Aorta (tissue), 5 donors: ENCODE measurements at regions not wholly inside any gene's neighbourhood (a gene's known extent, or its start where the extent isn't known, plus 50 kb on each side); places are given as distances from the start of the nearest gene placed in this dataset.

Source experiments
- ATAC-seq: fragments of 200-7000 bp; cut with Tn5 transposase; one replicate; pipeline ENCODE4 v1.9.1; 2022; ENCODE audit warnings: moderate library complexity; ENCODE audit not compliant: low FRiP score
- DNase-seq, 2 donors: peaks; one replicate each; pipeline ENCODE4 v3.0.0-alpha.2; 2020
- H3K27ac ChIP-seq, 2 donors: one replicate each; pipeline ENCODE4 v1.5.1; 2013; ENCODE audit warnings: low read length in 2 of 2, mild to moderate bottlenecking in 2 of 2, moderate library complexity in 2 of 2, control low read depth in 1 of 2, inconsistent platforms in 1 of 2, low read depth in 1 of 2
- H3K27me3 ChIP-seq, 2 donors: one replicate each; pipeline ENCODE4 v1.6.1; 2013; ENCODE audit warnings: control low read depth in 1 of 2, low read length in 1 of 2, mild to moderate bottlenecking in 1 of 2, moderate library complexity in 1 of 2; ENCODE audit not compliant: insufficient read depth in 2 of 2, control insufficient read depth in 1 of 2
- H3K36me3 ChIP-seq, 2 donors: one replicate each; pipeline ENCODE4 v1.6.1; 2013; ENCODE audit warnings: control low read depth in 1 of 2, low read length in 1 of 2, mild to moderate bottlenecking in 1 of 2; ENCODE audit not compliant: insufficient read depth in 2 of 2, control insufficient read depth in 1 of 2
- H3K4me1 ChIP-seq, 2 donors: one replicate each; pipeline ENCODE4 v1.6.1; 2013; ENCODE audit warnings: low read length in 2 of 2, control low read depth in 1 of 2, mild to moderate bottlenecking in 1 of 2, moderate library complexity in 1 of 2; ENCODE audit not compliant: insufficient read depth in 2 of 2, control insufficient read depth in 1 of 2
- H3K4me3 ChIP-seq, 2 donors: one replicate each; pipeline ENCODE4 v1.5.1; 2013; ENCODE audit warnings: low read length in 2 of 2, control low read depth in 1 of 2, mild to moderate bottlenecking in 1 of 2
- H3K9me3 ChIP-seq: one replicate; pipeline ENCODE4 v1.6.1; 2013; ENCODE audit warnings: mild to moderate bottlenecking, low read length; ENCODE audit not compliant: control insufficient read depth
- WGBS, 2 donors: extraction: QIAGEN DNeasy Blood & Tissue Kit; methylation state at CpG; one replicate each; pipeline ENCODE4 v1.1.7; 2013; 5-methylcytosine and 5-hydroxymethylcytosine counted together
- intact Hi-C, 2 donors: fragments of 100-400 bp; cut with DNase I; formaldehyde crosslinking; loops; one replicate each; pipeline versions ENCODE4 v1.14.2 to v1.15.0; 2022
- donor health status: healthy with polysubstance abuse.
- donor health status: Bipolar disorder and iron deficiency.
- donor health status: DM: no; HTN: no; CAD: no.
- donor health status: DM: no; HTN: no; CAD: no.
- donor health status: DM: yes; HTN: yes; CAD: no.

- no peaks in the 10 kb centered on the region for H3K36me3 ChIP-seq
- no peak for DNase-seq
- no peak overlapping the region for H3K4me3 ChIP-seq
- ATAC-seq: no peak
- intact Hi-C loops: no loop called here
- WGBS, 2 donors: 93 to 95% methylated on average over 3 of the region's 3 CpGs
- no peak overlapping the region for H3K27ac ChIP-seq
- H3K9me3 ChIP-seq: peaks cover 2% of the 10 kb centered on the region
- no peaks in the 10 kb centered on the region for H3K27me3 ChIP-seq
- H3K4me1 ChIP-seq: no peaks in the 10 kb centered on the region
Measured at GRCh38 chr3:40677749-40678148, 153.0 kb downstream of the ZNF621 start.

GRCh38 chr3:40679290-40679689 is 154.5 kb downstream of the ZNF621 start:
- 95 to 98% methylated on average over 4 of the region's 4 CpGs for WGBS, 2 donors
- Histone ChIP-seq H3K4me1 (no peaks in the 10 kb centered on the region), H3K27me3 (no peaks in the 10 kb centered on the region), H3K4me3 (no peak overlapping the region), H3K36me3 (no peaks in the 10 kb centered on the region), H3K27ac (no peak overlapping the region), H3K9me3 (peaks cover 2% of the 10 kb centered on the region)
- no peak for DNase-seq
- ATAC-seq: no peak
- intact Hi-C loops: no loop called here

- WGBS, 2 donors: 57 to 59% methylated on average over 3 of the region's 3 CpGs
- Histone ChIP-seq H3K36me3 (no peaks in the 10 kb centered on the region), H3K4me1 (no peaks in the 10 kb centered on the region), H3K27ac (no peak overlapping the region), H3K4me3 (no peak overlapping the region), H3K9me3 (no peaks in the 10 kb centered on the region), H3K27me3 (no peaks in the 10 kb centered on the region)
- DNase-seq (no peak), ATAC-seq (no peak)
- intact Hi-C loops: no loop called here
Measured at GRCh38 chr3:40680685-40681657, 156.2 kb downstream of the ZNF621 start.

GRCh38 chr3:40681658-40682055 is 156.9 kb downstream of the ZNF621 start:
- DNase-seq (no peak), ATAC-seq (no peak)
- H3K4me1 ChIP-seq: no peaks in the 10 kb centered on the region
- intact Hi-C loops: no loop called here
- H3K27ac ChIP-seq: no peak overlapping the region
- no peaks in the 10 kb centered on the region for H3K36me3 ChIP-seq
- 93 to 95% methylated on average over 1 of the region's 1 CpG for WGBS, 2 donors
- H3K27me3 ChIP-seq: no peaks in the 10 kb centered on the region
- H3K9me3 ChIP-seq: no peaks in the 10 kb centered on the region
- no peak overlapping the region for H3K4me3 ChIP-seq

- Histone ChIP-seq H3K4me3 (no peak overlapping the region), H3K27me3 (no peaks in the 10 kb centered on the region), H3K27ac (no peak overlapping the region), H3K4me1 (peaks cover 0 to 4% of the 10 kb centered on the region in 2 donors), H3K36me3 (no peaks in the 10 kb centered on the region), H3K9me3 (no peaks in the 10 kb centered on the region)
- intact Hi-C loops: loop anchor here (5.0 to 10.0 kb wide), 4 partner anchors 77 to 515 kb away; no protein-coding TSS in a partner anchor
- no peak for DNase-seq
- WGBS, 2 donors: 77 to 86% methylated on average over 1 of the region's 1 CpG
- ATAC-seq: no peak
Measured at GRCh38 chr3:40689837-40690236, 165.1 kb downstream of the ZNF621 start.

- Histone ChIP-seq H3K36me3 (no peaks in the 10 kb centered on the region), H3K9me3 (no peaks in the 10 kb centered on the region), H3K27ac (peak overlapping the region in 1 of 2 donors; percentile 10), H3K4me1 (peaks cover 0 to 4% of the 10 kb centered on the region in 2 donors), H3K27me3 (no peaks in the 10 kb centered on the region), H3K4me3 (no peak overlapping the region)
- WGBS, 2 donors: 1 to 5% methylated on average over 9 of the region's 9 CpGs
- ATAC-seq (peak; percentile 93), DNase-seq (peak; percentile 85 to 91)
- intact Hi-C loops: loop anchor here (1.0 to 10.0 kb wide), 5 partner anchors 76 to 514 kb away; no protein-coding TSS in a partner anchor
Measured at GRCh38 chr3:40690749-40691451, 166.1 kb downstream of the ZNF621 start.

GRCh38 chr3:40691452-40691861 is 166.7 kb downstream of the ZNF621 start:
- DNase-seq: no peak
- peaks cover 0 to 4% of the 10 kb centered on the region in 2 donors for H3K4me1 ChIP-seq
- no peaks in the 10 kb centered on the region for H3K27me3 ChIP-seq
- no peaks in the 10 kb centered on the region for H3K36me3 ChIP-seq
- H3K4me3 ChIP-seq: no peak overlapping the region
- ATAC-seq: peak; percentile 2
- H3K9me3 ChIP-seq: no peaks in the 10 kb centered on the region
- intact Hi-C loops: loop anchor here (1.0 to 10.0 kb wide), 5 partner anchors 76 to 513 kb away; no protein-coding TSS in a partner anchor
- H3K27ac ChIP-seq: no peak overlapping the region
- 24 to 25% methylated on average over 4 of the region's 4 CpGs for WGBS, 2 donors

- H3K27ac ChIP-seq: no peak overlapping the region
- DNase-seq: no peak
- H3K9me3 ChIP-seq: no peaks in the 10 kb centered on the region
- no peak overlapping the region for H3K4me3 ChIP-seq
- intact Hi-C loops: loop anchor here in 1 of 2 donors (10.0 kb wide), 2 partner anchors 279 to 509 kb away; no protein-coding TSS in a partner anchor
- 64 to 82% methylated on average over 2 of the region's 2 CpGs for WGBS, 2 donors
- H3K36me3 ChIP-seq: no peaks in the 10 kb centered on the region
- H3K27me3 ChIP-seq: no peaks in the 10 kb centered on the region
- no peaks in the 10 kb centered on the region for H3K4me1 ChIP-seq
- ATAC-seq: no peak
Measured at GRCh38 chr3:40695848-40696247, 171.1 kb downstream of the ZNF621 start.
